PC-3 (cell line): ENCODE measurements at regions not wholly inside any gene's neighbourhood (a gene's known extent, or its start where the extent isn't known, plus 50 kb on each side); places are given as distances from the start of the nearest gene placed in this dataset.
"Not testable (repeated sequence)": the region's sequence is repeated elsewhere in the genome, so short reads cannot be mapped to it uniquely, and the experiment has no call there.

Experiments
- ATAC-seq: fragments of 200-7000 bp; cut with Tn5 transposase; 2 replicates; pipeline ENCODE4 v1.9.1; 2020; ENCODE audit warnings: mild to moderate bottlenecking, moderate library complexity
- BruUV-seq: library from RNA; stranded (reverse); fragments of 400-500 nt; replicated peaks from 2 replicates; lab custom pipeline; 2021; lab: Mats Ljungman, UMichigan
- CTCF ChIA-PET: fragments of 300-600 bp; sonication (Branson Sonifier 250); formaldehyde crosslinking; loops from one replicate; lab custom pipeline; 2022; ENCODE audit warnings: antibody characterized with exemption; lab: Charles Lee
- POLR2A ChIA-PET: fragments of 300-600 bp; sonication (Branson Sonifier 250); formaldehyde crosslinking; loops from one replicate; lab custom pipeline; 2022; ENCODE audit warnings: antibody characterized with exemption; ENCODE audit not compliant: unreplicated experiment; lab: Charles Lee
- DNase-seq: peaks from one replicate; pipeline ENCODE4 v3.0.0-alpha.2; 2015
- H2AFZ ChIP-seq: fragments of 300-600 bp; sonication (generic); 2 replicates; pipeline ENCODE4 v1.6.0; 2016; ENCODE audit warnings: antibody characterized with exemption, low read length
- H3F3A ChIP-seq: fragments of 300-600 bp; sonication (generic); one replicate; pipeline ENCODE4 v1.6.0; 2017; ENCODE audit warnings: antibody characterized with exemption, low read length, control low read depth, mild to moderate bottlenecking; ENCODE audit not compliant: unreplicated experiment
- H3K27ac ChIP-seq: fragments of 300-600 bp; sonication (generic); 2 replicates; pipeline ENCODE4 v1.5.1; 2016; ENCODE audit warnings: mild to moderate bottlenecking, low read length
- H3K27me3 ChIP-seq: fragments of 300-600 bp; sonication (generic); 2 replicates; pipeline ENCODE4 v1.6.1; 2016; ENCODE audit warnings: low read length, mixed read lengths
- H3K36me3 ChIP-seq: fragments of 300-600 bp; sonication (generic); 2 replicates; pipeline ENCODE4 v1.6.1; 2016; ENCODE audit warnings: low read depth, mixed run types, low read length, mixed read lengths
- H3K4me1 ChIP-seq: fragments of 300-600 bp; sonication (generic); 2 replicates; pipeline ENCODE4 v1.5.1; 2016; ENCODE audit warnings: low read length; ENCODE audit not compliant: insufficient read depth
- H3K4me2 ChIP-seq: fragments of 300-600 bp; sonication (generic); 2 replicates; pipeline ENCODE4 v1.6.0; 2016; ENCODE audit warnings: low read length
- H3K4me3 ChIP-seq: fragments of 300-600 bp; sonication (generic); 2 replicates; pipeline ENCODE4 v1.5.1; 2016; ENCODE audit warnings: mild to moderate bottlenecking, low read length, mixed read lengths
- H3K79me2 ChIP-seq: fragments of 300-600 bp; sonication (generic); 2 replicates; pipeline ENCODE4 v1.6.1; 2017; ENCODE audit warnings: low read length, mixed read lengths
- H3K9ac ChIP-seq: fragments of 300-600 bp; sonication (generic); 2 replicates; pipeline ENCODE4 v1.6.0; 2016; ENCODE audit warnings: mild to moderate bottlenecking, low read length
- H3K9me2 ChIP-seq: fragments of 300-600 bp; sonication (generic); replicated peaks from 2 replicates; pipeline ENCODE4 v1.6.1; 2016; ENCODE audit warnings: mixed run types, low read length, mixed read lengths
- H3K9me3 ChIP-seq: fragments of 300-600 bp; sonication (generic); 2 replicates; pipeline ENCODE4 v1.6.1; 2016; ENCODE audit warnings: low read length, mixed read lengths
- H4K20me1 ChIP-seq: fragments of 300-600 bp; sonication (generic); 2 replicates; pipeline ENCODE4 v1.6.1; 2016; ENCODE audit warnings: low read length, mixed read lengths
- CTCF ChIP-seq: fragments of 300-600 bp; sonication (generic); conservative IDR thresholded peaks from 2 replicates; pipeline ENCODE4 v1.5.1; 2017; ENCODE audit warnings: antibody characterized with exemption, low read depth, mild to moderate bottlenecking, low read length
- EZH2 ChIP-seq: fragments of 300-600 bp; sonication (generic); IDR thresholded peaks from one replicate; pipeline ENCODE4 v1.6.1; 2017; ENCODE audit warnings: antibody characterized with exemption, mild to moderate bottlenecking, low read length; ENCODE audit not compliant: unreplicated experiment
- EZH2phosphoT487 ChIP-seq: fragments of 300-600 bp; sonication (generic); IDR thresholded peaks from 2 replicates; pipeline ENCODE4 v1.6.1; 2018; ENCODE audit warnings: mild to moderate bottlenecking, antibody characterized with exemption, low read length, borderline replicate concordance
- intact Hi-C: fragments of 100-400 bp; cut with micrococcal nuclease; formaldehyde crosslinking; loops from 2 replicates; pipeline ENCODE4 v1.9.0; 2023

- CTCF ChIA-PET: no interaction called here
- intact Hi-C loops: no loop called here
- Histone ChIP-seq H3K9ac (no peak overlapping the region), H2AFZ (no peak overlapping the region), H3K9me2 (no peaks in the 10 kb centered on the region), H3K27ac (no peak overlapping the region), H3F3A (no peaks in the 10 kb centered on the region), H3K79me2 (no peaks in the 10 kb centered on the region), H3K36me3 (no peaks in the 10 kb centered on the region), H3K27me3 (no peaks in the 10 kb centered on the region), H3K9me3 (no peaks in the 10 kb centered on the region), H3K4me2 (no peak overlapping the region), H3K4me1 (0 out of 2 replicates have a peak, but pooled peaks cover 8% of the 10 kb centered on the region), H4K20me1 (no peaks in the 10 kb centered on the region), H3K4me3 (no peak overlapping the region)
- no TSS peak for BruUV-seq
- POLR2A ChIA-PET: no interaction called here
- TF ChIP-seq EZH2: no peak
- no peak for TF ChIP-seq EZH2phosphoT487
- no peak for TF ChIP-seq CTCF
- DNase-seq (no peak), ATAC-seq (no peak)
Measured at GRCh38 chr2:122341007-122341406, 585.6 kb downstream of the TSN start.

GRCh38 chr2:122352151-122352550 lies 596.7 kb downstream of the TSN start:
- H2AFZ ChIP-seq: 0 out of 2 replicates have a peak overlapping the region, but pooled peaks have one; percentile 38
- H3K9me3 ChIP-seq, H3K27ac ChIP-seq, BruUV-seq, POLR2A ChIA-PET, CTCF ChIA-PET, H4K20me1 ChIP-seq, H3K9me2 ChIP-seq, H3F3A ChIP-seq, intact Hi-C loops, H3K36me3 ChIP-seq, H3K79me2 ChIP-seq, H3K4me1 ChIP-seq, H3K9ac ChIP-seq, H3K27me3 ChIP-seq: not testable (repeated sequence)
- ATAC-seq (peak; percentile 95), DNase-seq (peak; percentile 85)
- peak overlapping the region; percentile 58 for H3K4me2 ChIP-seq
- H3K4me3 ChIP-seq: peak overlapping the region; percentile 38

- Histone ChIP-seq H3K4me3 (no peak overlapping the region), H3F3A (no peaks in the 10 kb centered on the region), H3K9ac (no peak overlapping the region), H3K27ac (no peak overlapping the region), H4K20me1 (no peaks in the 10 kb centered on the region), H3K27me3 (peaks cover 16% of the 10 kb centered on the region; the same call in 1 of the 2 replicates), H2AFZ (no peak overlapping the region), H3K4me1 (no peaks in the 10 kb centered on the region), H3K9me2 (no peaks in the 10 kb centered on the region), H3K36me3 (no peaks in the 10 kb centered on the region), H3K9me3 (no peaks in the 10 kb centered on the region), H3K4me2 (no peak overlapping the region), H3K79me2 (no peaks in the 10 kb centered on the region)
- ChIA-PET POLR2A (no interaction called here), CTCF (no interaction called here)
- BruUV-seq: no TSS peak
- intact Hi-C loops: no loop called here
- ATAC-seq (no peak), DNase-seq (no peak)
- TF ChIP-seq CTCF: no peak
- no peak for TF ChIP-seq EZH2phosphoT487
- no peak for TF ChIP-seq EZH2
Measured at GRCh38 chr2:122357998-122358397, 602.5 kb downstream of the TSN start.
